Neuronal stem cell (in vitro differentiated cells): ENCODE measurements at regions not wholly inside any gene's neighbourhood (a gene's known extent, or its start where the extent isn't known, plus 50 kb on each side); places are given as distances from the start of the nearest gene placed in this dataset.

Experiments
- DNase-seq: peaks from one replicate; pipeline ENCODE4 v3.0.0-alpha.2; 2013; ENCODE audit warnings: low spot score
- H2AFZ ChIP-seq: one replicate; pipeline ENCODE4 v1.6.1; 2013; ENCODE audit warnings: mild to moderate bottlenecking, low read length, inconsistent platforms
- H2AK5ac ChIP-seq: 2 replicates; pipeline ENCODE4 v1.6.1; 2013; ENCODE audit warnings: low read depth, mild to moderate bottlenecking, inconsistent platforms, low read length, moderate library complexity, mixed read lengths
- H2BK120ac ChIP-seq: 2 replicates; pipeline ENCODE4 v1.6.1; 2013; ENCODE audit warnings: low read depth, mild to moderate bottlenecking, inconsistent platforms, low read length, moderate library complexity, mixed read lengths
- H2BK12ac ChIP-seq: one replicate; pipeline ENCODE4 v1.6.1; 2013; ENCODE audit warnings: low read length, inconsistent platforms
- H2BK15ac ChIP-seq: 2 replicates; pipeline ENCODE4 v1.6.1; 2013; ENCODE audit warnings: mild to moderate bottlenecking, low read length, inconsistent platforms, mixed read lengths
- H2BK5ac ChIP-seq: one replicate; pipeline ENCODE4 v1.6.1; 2013; ENCODE audit warnings: inconsistent platforms, mild to moderate bottlenecking, low read length, moderate library complexity
- H3K14ac ChIP-seq: one replicate; pipeline ENCODE4 v1.6.1; 2013; ENCODE audit warnings: low read length, inconsistent platforms
- H3K18ac ChIP-seq: 2 replicates; pipeline ENCODE4 v1.6.1; 2013; ENCODE audit warnings: low read length, inconsistent platforms
- H3K23ac ChIP-seq: 2 replicates; pipeline ENCODE4 v1.6.1; 2013; ENCODE audit warnings: low read depth, mild to moderate bottlenecking, mixed read lengths, low read length, inconsistent platforms; ENCODE audit not compliant: poor library complexity
- H3K27ac ChIP-seq: replicated peaks from 3 replicates; pipeline ENCODE4 v1.5.1; 2013; ENCODE audit warnings: low read length, inconsistent platforms
- H3K27me3 ChIP-seq, 3 experiments: 2 replicates each; pipeline ENCODE4 v1.6.1; 2013; ENCODE audit warnings: low read length in 3 of 3, mild to moderate bottlenecking in 2 of 3, inconsistent platforms in 1 of 3, low read depth in 1 of 3, mixed read lengths in 1 of 3, moderate library complexity in 1 of 3; ENCODE audit not compliant: control insufficient read depth in 3 of 3, insufficient read depth in 3 of 3
- H3K36me3 ChIP-seq, 2 donors: replicated peaks in 1 of 2; 2 replicates each; pipeline ENCODE4 v1.6.1; 2013; ENCODE audit warnings: low read length in 2 of 2; ENCODE audit not compliant: control insufficient read depth in 2 of 2, insufficient read depth in 2 of 2
- H3K4ac ChIP-seq: 2 replicates; pipeline ENCODE4 v1.6.1; 2013; ENCODE audit warnings: inconsistent platforms, mild to moderate bottlenecking, low read length, moderate library complexity
- H3K4me1 ChIP-seq, 2 donors: 1 replicate in 1 of 2; 2 replicates in 1 of 2; pipeline ENCODE4 v1.6.1; 2013; ENCODE audit warnings: low read length in 2 of 2, low read depth in 1 of 2; ENCODE audit not compliant: control insufficient read depth in 2 of 2, insufficient read depth in 1 of 2
- H3K4me2 ChIP-seq: one replicate; pipeline ENCODE4 v1.6.1; 2013; ENCODE audit warnings: mild to moderate bottlenecking, low read length, inconsistent platforms; ENCODE audit not compliant: insufficient read depth, poor library complexity, severe bottlenecking
- H3K4me3 ChIP-seq, 2 donors: 2 replicates each; pipeline ENCODE4 v1.5.1; 2013; ENCODE audit warnings: low read length in 2 of 2, mild to moderate bottlenecking in 2 of 2, inconsistent platforms in 1 of 2, moderate library complexity in 1 of 2
- H3K79me1 ChIP-seq: one replicate; pipeline ENCODE4 v1.6.1; 2013; ENCODE audit warnings: low read depth, mild to moderate bottlenecking, inconsistent platforms, low read length, moderate library complexity
- H3K9ac ChIP-seq: one replicate; pipeline ENCODE4 v1.6.1; 2013; ENCODE audit warnings: mild to moderate bottlenecking, low read depth, low read length, inconsistent platforms; ENCODE audit not compliant: poor library complexity
- H3K9me3 ChIP-seq, 2 donors: replicated peaks in 1 of 2; 2 replicates each; pipeline versions ENCODE3 to v1.6.1; 2013; ENCODE audit warnings: low read length in 2 of 2, mild to moderate bottlenecking in 2 of 2, inconsistent platforms in 1 of 2, low read depth in 1 of 2, mixed read lengths in 1 of 2, moderate library complexity in 1 of 2; ENCODE audit not compliant: control insufficient read depth in 2 of 2, insufficient read depth in 1 of 2
- H4K8ac ChIP-seq: one replicate; pipeline ENCODE4 v1.6.1; 2013; ENCODE audit warnings: low read depth, mild to moderate bottlenecking, inconsistent platforms, low read length, moderate library complexity
- H4K91ac ChIP-seq: one replicate; pipeline ENCODE4 v1.6.1; 2013; ENCODE audit warnings: low read length, low read depth, mild to moderate bottlenecking, inconsistent platforms; ENCODE audit not compliant: poor library complexity
- WGBS, 2 donors: extraction: QIAGEN DNeasy Blood & Tissue Kit; methylation state at CpG; one replicate each; pipeline ENCODE4 v1.1.7; 2013; ENCODE audit warnings: missing lambda C conversion rate in 2 of 2, mixed read lengths in 1 of 2; ENCODE audit not compliant: insufficient read length in 2 of 2, insufficient replicate concordance in 1 of 2; ENCODE audit errors: extremely low coverage in 2 of 2; 5-methylcytosine and 5-hydroxymethylcytosine counted together

GRCh38 chr7:110371709-110372108, 719.2 kb upstream of the LRRN3 start:
- no peaks in the 10 kb centered on the region for H3K27me3 ChIP-seq
- H3K9me3 ChIP-seq: no peaks in the 10 kb centered on the region
- no peak overlapping the region for H3K4ac ChIP-seq
- H3K36me3 ChIP-seq: no peaks in the 10 kb centered on the region
- H3K79me1 ChIP-seq: no peaks in the 10 kb centered on the region
- no peak overlapping the region for H2BK15ac ChIP-seq
- no peak overlapping the region for H4K8ac ChIP-seq
- peaks cover 22 to 28% of the 10 kb centered on the region in 2 donors for H3K4me1 ChIP-seq
- no peak overlapping the region for H2BK120ac ChIP-seq
- H3K18ac ChIP-seq: no peak overlapping the region
- H2BK12ac ChIP-seq: no peak overlapping the region
- no CpG with 5 or more reads among the region's 3 CpGs for WGBS, 2 donors
- no peak overlapping the region for H2BK5ac ChIP-seq
- H2AFZ ChIP-seq: no peak overlapping the region
- H2AK5ac ChIP-seq: no peak overlapping the region
- H4K91ac ChIP-seq: no peak overlapping the region
- no peak overlapping the region for H3K4me3 ChIP-seq
- H3K4me2 ChIP-seq: no peak overlapping the region
- no peak for DNase-seq
- H3K9ac ChIP-seq: no peak overlapping the region
- H3K27ac ChIP-seq: no peak overlapping the region
- H3K23ac ChIP-seq: no peak overlapping the region
- no peak overlapping the region for H3K14ac ChIP-seq

- Histone ChIP-seq H3K79me1 (no peaks in the 10 kb centered on the region), H4K8ac (no peak overlapping the region), H3K9ac (no peak overlapping the region), H3K36me3 (no peaks in the 10 kb centered on the region), H3K14ac (no peak overlapping the region), H3K18ac (no peak overlapping the region), H2BK5ac (no peak overlapping the region), H3K4me1 (peaks cover 23 to 28% of the 10 kb centered on the region in 2 donors), H2AK5ac (no peak overlapping the region), H3K23ac (no peak overlapping the region), H4K91ac (no peak overlapping the region), H2AFZ (no peak overlapping the region), H2BK12ac (no peak overlapping the region), H3K4me3 (no peak overlapping the region), H3K9me3 (peaks cover 0 to 2% of the 10 kb centered on the region in 2 donors), H3K27me3 (no peaks in the 10 kb centered on the region), H3K27ac (no peak overlapping the region), H2BK15ac (no peak overlapping the region), H3K4me2 (no peak overlapping the region), H2BK120ac (no peak overlapping the region), H3K4ac (no peak overlapping the region)
- WGBS, 2 donors: no CpG with 5 or more reads among the region's 2 CpGs
- no peak for DNase-seq
These were observed 718.2 kb upstream of the LRRN3 start for GRCh38 chr7:110372685-110373084.

GRCh38 chr7:110373416-110373815, 717.5 kb upstream of the LRRN3 start:
- Histone ChIP-seq H3K79me1 (no peaks in the 10 kb centered on the region), H2AK5ac (no peak overlapping the region), H2BK5ac (no peak overlapping the region), H3K18ac (no peak overlapping the region), H3K27me3 (no peaks in the 10 kb centered on the region), H3K4ac (no peak overlapping the region), H2BK120ac (no peak overlapping the region), H4K91ac (no peak overlapping the region), H3K9me3 (peaks cover 0 to 2% of the 10 kb centered on the region in 2 donors), H2BK15ac (no peak overlapping the region), H3K14ac (no peak overlapping the region), H2AFZ (no peak overlapping the region), H2BK12ac (no peak overlapping the region), H3K4me1 (peaks cover 23 to 28% of the 10 kb centered on the region in 2 donors), H3K4me3 (no peak overlapping the region), H3K9ac (no peak overlapping the region), H3K36me3 (no peaks in the 10 kb centered on the region), H3K23ac (no peak overlapping the region), H3K27ac (peak overlapping the region; percentile 27), H3K4me2 (no peak overlapping the region), H4K8ac (no peak overlapping the region)
- DNase-seq: no peak
- no CpG with 5 or more reads among the region's 1 CpG for WGBS, 2 donors

GRCh38 chr7:110373859-110374258, 717.1 kb upstream of the LRRN3 start:
- Histone ChIP-seq H2AK5ac (no peak overlapping the region), H3K4me2 (no peak overlapping the region), H3K4ac (no peak overlapping the region), H2BK15ac (no peak overlapping the region), H3K36me3 (no peaks in the 10 kb centered on the region), H2BK5ac (no peak overlapping the region), H4K8ac (no peak overlapping the region), H4K91ac (no peak overlapping the region), H2AFZ (no peak overlapping the region), H2BK12ac (no peak overlapping the region), H3K18ac (no peak overlapping the region), H3K79me1 (no peaks in the 10 kb centered on the region), H3K4me1 (peaks cover 23 to 28% of the 10 kb centered on the region in 2 donors), H3K27me3 (no peaks in the 10 kb centered on the region), H3K9ac (no peak overlapping the region), H3K9me3 (peaks cover 0 to 2% of the 10 kb centered on the region in 2 donors), H3K23ac (no peak overlapping the region), H3K27ac (peak overlapping the region; percentile 27), H3K14ac (no peak overlapping the region), H2BK120ac (no peak overlapping the region), H3K4me3 (no peak overlapping the region)
- no CpG with 5 or more reads among the region's 2 CpGs for WGBS, 2 donors
- DNase-seq: no peak
